Stimulated activated naive CD8-positive, alpha-beta T cell treated with anti-CD3 and anti-CD28 coated beads, Interleukin-15, amount 100 ng/mL, for 72 hours (primary cell): ENCODE measurements at regions not wholly inside any gene's neighbourhood (a gene's known extent, or its start where the extent isn't known, plus 50 kb on each side); places are given as distances from the start of the nearest gene placed in this dataset.
"Not testable (repeated sequence)": the region's sequence is repeated elsewhere in the genome, so short reads cannot be mapped to it uniquely, and the experiment has no call there.

Experiments
- ATAC-seq: fragments of 150-1000 bp; cut with Tn5 transposase; 2 replicates; pipeline ENCODE4 v1.10.0; 2021; ENCODE audit warnings: mild to moderate bottlenecking, moderate library complexity
- DNase-seq, 2 donors: peaks; one replicate each; pipeline ENCODE4 v3.0.0; 2021 to 2022
- H3K27ac Mint-ChIP-seq, 2 donors: one replicate each; pipeline ENCODE4 v1.8.0; 2022; ENCODE audit warnings: mild to moderate bottlenecking in 2 of 2, mixed read lengths in 2 of 2, moderate library complexity in 2 of 2
- H3K27me3 Mint-ChIP-seq: one replicate; pipeline ENCODE4 v1.8.0; 2022; ENCODE audit warnings: mixed read lengths
- H3K4me1 Mint-ChIP-seq: one replicate; pipeline ENCODE4 v1.8.0; 2022; ENCODE audit warnings: mild to moderate bottlenecking, mixed read lengths
- H3K4me3 Mint-ChIP-seq, 2 donors: one replicate each; pipeline ENCODE4 v1.8.0; 2022; ENCODE audit warnings: mild to moderate bottlenecking in 2 of 2, mixed read lengths in 2 of 2, moderate library complexity in 1 of 2
- H3K9me3 Mint-ChIP-seq, 2 donors: one replicate each; pipeline ENCODE4 v1.8.0; 2022; ENCODE audit warnings: mixed read lengths in 2 of 2

GRCh38 chr4:133581996-133582619 lies 433.0 kb downstream of the PCDH10 start:
- no peaks in the 10 kb centered on the region for H3K9me3 Mint-ChIP-seq
- H3K27ac Mint-ChIP-seq = no peak overlapping the region
- DNase-seq = no peak
- no peaks in the 10 kb centered on the region for H3K27me3 Mint-ChIP-seq
- H3K4me3 Mint-ChIP-seq = no peak overlapping the region
- ATAC-seq = no peak
- H3K4me1 Mint-ChIP-seq = no peaks in the 10 kb centered on the region

- H3K9me3 Mint-ChIP-seq = peaks cover 0 to 4% of the 10 kb centered on the region in 2 donors
- no peaks in the 10 kb centered on the region for H3K4me1 Mint-ChIP-seq
- no peaks in the 10 kb centered on the region for H3K27me3 Mint-ChIP-seq
- H3K4me3 Mint-ChIP-seq = no peak overlapping the region
- DNase-seq (no peak), ATAC-seq (no peak)
- no peak overlapping the region for H3K27ac Mint-ChIP-seq
Observed at GRCh38 chr4:133574248-133574647, 425.2 kb downstream of the PCDH10 start.

GRCh38 chr4:133565379-133565778 lies 416.3 kb downstream of the PCDH10 start:
- H3K27me3 Mint-ChIP-seq = no peaks in the 10 kb centered on the region
- H3K4me3 Mint-ChIP-seq = no peak overlapping the region
- no peak for DNase-seq

GRCh38 chr4:133559987-133560386 lies 410.9 kb downstream of the PCDH10 start:
- no peaks in the 10 kb centered on the region for H3K27me3 Mint-ChIP-seq
- ATAC-seq = no peak
- H3K9me3 Mint-ChIP-seq = no peaks in the 10 kb centered on the region
- no peak overlapping the region for H3K4me3 Mint-ChIP-seq
- DNase-seq = no peak
- H3K4me1 Mint-ChIP-seq = no peaks in the 10 kb centered on the region
- H3K27ac Mint-ChIP-seq = no peak overlapping the region

More at GRCh38 chr4:133565379-133565778, 416.3 kb downstream of the PCDH10 start:
- Mint-ChIP-seq H3K9me3 (peaks cover 0 to 4% of the 10 kb centered on the region in 2 donors), H3K27ac (no peak overlapping the region), H3K4me1 (no peaks in the 10 kb centered on the region)
- no peak for ATAC-seq

- DNase-seq = no peak
- no peak for ATAC-seq
- H3K4me3 Mint-ChIP-seq = no peak overlapping the region
- no peaks in the 10 kb centered on the region for H3K9me3 Mint-ChIP-seq
- no peak overlapping the region for H3K27ac Mint-ChIP-seq
- no peaks in the 10 kb centered on the region for H3K4me1 Mint-ChIP-seq
- H3K27me3 Mint-ChIP-seq = no peaks in the 10 kb centered on the region
Observed at GRCh38 chr4:133555671-133556070, 406.6 kb downstream of the PCDH10 start.

- H3K27me3 Mint-ChIP-seq = no peaks in the 10 kb centered on the region
- H3K27ac Mint-ChIP-seq = no peak overlapping the region
- ATAC-seq (no peak), DNase-seq (no peak)
- H3K9me3 Mint-ChIP-seq = peaks cover 0 to 5% of the 10 kb centered on the region in 2 donors
- no peaks in the 10 kb centered on the region for H3K4me1 Mint-ChIP-seq
- no peak overlapping the region for H3K4me3 Mint-ChIP-seq
Observed at GRCh38 chr4:133550436-133550835, 401.3 kb downstream of the PCDH10 start.

- Mint-ChIP-seq H3K27ac (no peak overlapping the region), H3K27me3 (no peaks in the 10 kb centered on the region), H3K4me3 (no peak overlapping the region), H3K9me3 (peaks cover 8 to 12% of the 10 kb centered on the region in 2 donors), H3K4me1 (no peaks in the 10 kb centered on the region)
- ATAC-seq = no peak
- no peak for DNase-seq
Observed at GRCh38 chr4:133544097-133544496, 395.0 kb downstream of the PCDH10 start.

- no peak overlapping the region for H3K4me3 Mint-ChIP-seq
- no peaks in the 10 kb centered on the region for H3K27me3 Mint-ChIP-seq
- no peak overlapping the region for H3K27ac Mint-ChIP-seq
- ATAC-seq (no peak), DNase-seq (no peak)
- H3K4me1 Mint-ChIP-seq = no peaks in the 10 kb centered on the region
- H3K9me3 Mint-ChIP-seq = peaks cover 14 to 16% of the 10 kb centered on the region in 2 donors
Observed at GRCh38 chr4:133537780-133538281, 388.7 kb downstream of the PCDH10 start.

GRCh38 chr4:133534224-133534623 lies 385.1 kb downstream of the PCDH10 start:
- not testable (repeated sequence) for H3K4me1 Mint-ChIP-seq, H3K27ac Mint-ChIP-seq, ATAC-seq, H3K4me3 Mint-ChIP-seq, H3K27me3 Mint-ChIP-seq, DNase-seq
- peaks cover 21 to 33% of the 10 kb centered on the region in 2 donors for H3K9me3 Mint-ChIP-seq

GRCh38 chr4:133524369-133524768 lies 375.3 kb downstream of the PCDH10 start:
- no peak for ATAC-seq
- no peak overlapping the region for H3K4me3 Mint-ChIP-seq
- H3K4me1 Mint-ChIP-seq = no peaks in the 10 kb centered on the region
- no peak overlapping the region for H3K27ac Mint-ChIP-seq
- H3K27me3 Mint-ChIP-seq = no peaks in the 10 kb centered on the region
- no peak for DNase-seq
- peaks cover 4 to 7% of the 10 kb centered on the region in 2 donors for H3K9me3 Mint-ChIP-seq

- H3K4me1 Mint-ChIP-seq = no peaks in the 10 kb centered on the region
- no peak overlapping the region for H3K27ac Mint-ChIP-seq
- peaks cover 12 to 17% of the 10 kb centered on the region in 2 donors for H3K9me3 Mint-ChIP-seq
- ATAC-seq (no peak), DNase-seq (no peak)
- H3K4me3 Mint-ChIP-seq = no peak overlapping the region
- no peaks in the 10 kb centered on the region for H3K27me3 Mint-ChIP-seq
Observed at GRCh38 chr4:133513901-133514300, 364.8 kb downstream of the PCDH10 start.

- Mint-ChIP-seq H3K4me1 (no peaks in the 10 kb centered on the region), H3K27ac (no peak overlapping the region), H3K27me3 (no peaks in the 10 kb centered on the region), H3K9me3 (peaks cover 0 to 10% of the 10 kb centered on the region in 2 donors), H3K4me3 (no peak overlapping the region)
- no peak for DNase-seq
- ATAC-seq = no peak
Observed at GRCh38 chr4:133498149-133498548, 349.1 kb downstream of the PCDH10 start.

- Mint-ChIP-seq H3K4me3 (no peak overlapping the region), H3K27me3 (no peaks in the 10 kb centered on the region), H3K27ac (no peak overlapping the region), H3K9me3 (peaks cover 0 to 10% of the 10 kb centered on the region in 2 donors), H3K4me1 (no peaks in the 10 kb centered on the region)
- no peak for DNase-seq
- no peak for ATAC-seq
Observed at GRCh38 chr4:133493776-133494175, 344.7 kb downstream of the PCDH10 start.

- ATAC-seq (no peak), DNase-seq (no peak)
- Mint-ChIP-seq H3K9me3 (peaks cover 0 to 10% of the 10 kb centered on the region in 2 donors), H3K4me3 (no peak overlapping the region), H3K27ac (no peak overlapping the region), H3K4me1 (no peaks in the 10 kb centered on the region), H3K27me3 (no peaks in the 10 kb centered on the region)
Observed at GRCh38 chr4:133493241-133493640, 344.1 kb downstream of the PCDH10 start.

GRCh38 chr4:133484287-133484686 lies 335.2 kb downstream of the PCDH10 start:
- ATAC-seq (no peak), DNase-seq (no peak)
- Mint-ChIP-seq H3K4me3 (no peak overlapping the region), H3K27ac (no peak overlapping the region), H3K27me3 (no peaks in the 10 kb centered on the region), H3K9me3 (peaks cover 5 to 7% of the 10 kb centered on the region in 2 donors), H3K4me1 (no peaks in the 10 kb centered on the region)

- no peak overlapping the region for H3K27ac Mint-ChIP-seq
- no peak for DNase-seq
- no peak for ATAC-seq
- H3K4me3 Mint-ChIP-seq = no peak overlapping the region
- H3K27me3 Mint-ChIP-seq = no peaks in the 10 kb centered on the region
- H3K4me1 Mint-ChIP-seq = no peaks in the 10 kb centered on the region
- H3K9me3 Mint-ChIP-seq = peaks cover 5 to 7% of the 10 kb centered on the region in 2 donors
Observed at GRCh38 chr4:133483600-133484246, 334.6 kb downstream of the PCDH10 start.
